NCI-H82 treated with DMSO at 0.1 percent for 48 hours (cell line): ENCODE measurements at regions not wholly inside any gene's neighbourhood (a gene's known extent, or its start where the extent isn't known, plus 50 kb on each side); places are given as distances from the start of the nearest gene placed in this dataset.

Experiments used
- DNase-seq: peaks from one replicate; lab custom pipeline; 2025; ENCODE audit not compliant: unreplicated experiment; lab: John Stamatoyannopoulos, UW

DNA sequence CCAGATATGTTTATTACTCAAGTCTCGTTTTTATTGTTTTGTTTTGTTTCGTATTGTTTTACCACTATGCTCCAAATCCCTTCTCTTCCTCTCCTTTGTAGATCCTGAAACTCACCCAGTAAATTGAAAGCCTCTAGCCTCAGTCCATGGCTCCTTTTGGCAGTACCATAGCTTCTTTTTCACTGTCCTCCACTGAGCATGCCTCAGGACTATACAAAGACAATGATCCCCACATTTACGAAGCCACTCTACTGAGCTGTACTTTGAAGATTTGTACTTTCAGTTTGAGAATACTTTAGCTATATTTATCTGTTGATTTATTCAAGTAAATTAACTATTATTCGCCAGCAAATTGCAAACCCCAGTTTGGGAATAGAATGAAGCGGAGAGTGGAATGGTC lies 159.1 kb upstream of the SLITRK3 start:
- no peak for DNase-seq

DNA sequence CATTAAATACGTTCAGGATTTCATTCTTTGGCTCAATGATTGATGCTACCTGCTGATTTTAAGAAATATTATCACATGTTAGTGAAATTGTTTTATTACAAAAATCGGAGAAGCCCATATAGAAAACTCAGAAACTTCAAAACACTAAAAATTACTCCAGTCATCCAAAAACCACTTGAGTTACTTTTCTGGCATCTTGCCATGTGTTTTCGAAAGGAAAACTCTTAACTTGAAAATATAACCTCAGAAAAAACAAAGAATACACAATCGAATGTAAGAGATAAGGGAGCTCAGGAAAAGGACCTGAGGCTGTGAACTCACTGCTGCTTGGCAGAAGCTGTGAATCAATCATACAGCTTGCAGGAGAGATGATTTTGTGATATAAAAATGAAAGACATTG lies 151.3 kb upstream of the SLITRK3 start:
- no peak for DNase-seq

- DNase-seq: no peak
These were observed 150.3 kb upstream of the SLITRK3 start for GRCh38 chr3:165346503-165346902.

- no peak for DNase-seq
These were observed 147.0 kb upstream of the SLITRK3 start for GRCh38 chr3:165343185-165343584.

- DNase-seq: peak; percentile 31
These were observed 143.6 kb upstream of the SLITRK3 start for GRCh38 chr3:165339753-165340152.

DNA sequence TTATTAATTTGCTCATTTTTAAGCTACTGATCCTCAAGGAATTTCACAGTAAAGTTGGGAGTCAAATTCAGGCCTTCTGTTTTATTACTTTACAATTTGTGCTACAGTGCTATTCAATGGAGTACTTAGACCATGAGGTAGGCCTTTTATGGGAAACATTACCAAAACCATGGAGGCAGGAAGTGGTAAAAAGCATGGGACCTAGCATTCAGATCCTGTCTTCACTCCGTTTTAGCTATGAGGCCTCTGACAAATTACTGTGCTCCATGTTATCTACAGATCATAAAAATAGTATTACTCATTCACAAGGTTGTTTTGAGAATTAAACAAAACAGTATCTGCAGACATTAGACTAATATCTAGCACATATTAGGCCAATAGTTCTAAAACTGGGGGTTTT lies 140.6 kb upstream of the SLITRK3 start:
- no peak for DNase-seq
